PC-9 (cell line): ENCODE measurements at regions not wholly inside any gene's neighbourhood (a gene's known extent, or its start where the extent isn't known, plus 50 kb on each side); places are given as distances from the start of the nearest gene placed in this dataset.

Source experiments
- EZH2 ChIP-seq: fragments of 200-600 bp; sonication (generic); IDR thresholded peaks from 2 replicates; pipeline ENCODE4 v1.8.0; 2017; ENCODE audit warnings: antibody characterized with exemption, low read depth
- TF ChIP-seq, protein P1 (sequence below): fragments of 200-600 bp; sonication (generic); conservative IDR thresholded peaks from 2 replicates; pipeline ENCODE4 v1.6.1; 2017; ENCODE audit warnings: mixed run types, antibody characterized with exemption, mild to moderate bottlenecking, moderate library complexity

DNA sequence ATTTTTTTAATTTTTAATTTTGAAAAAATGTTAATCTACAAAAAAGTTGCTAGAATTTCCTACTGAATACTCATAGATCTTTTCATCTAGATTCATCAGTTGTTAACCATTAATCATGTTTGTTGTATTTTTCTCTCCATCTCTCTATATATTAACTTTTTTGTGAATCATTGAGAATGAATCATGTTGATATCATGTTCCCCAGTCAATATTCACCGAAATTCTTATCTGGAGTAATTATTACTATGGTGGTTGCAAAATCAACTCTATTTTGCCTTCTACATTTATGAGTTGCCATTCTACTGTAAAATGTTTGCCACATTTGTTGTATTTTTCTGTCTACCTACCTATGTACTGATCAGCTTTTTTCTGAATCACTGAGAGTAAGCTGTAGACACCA, 154.0 kb downstream of the SPP2 start:
- TF ChIP-seq, protein P1, sequence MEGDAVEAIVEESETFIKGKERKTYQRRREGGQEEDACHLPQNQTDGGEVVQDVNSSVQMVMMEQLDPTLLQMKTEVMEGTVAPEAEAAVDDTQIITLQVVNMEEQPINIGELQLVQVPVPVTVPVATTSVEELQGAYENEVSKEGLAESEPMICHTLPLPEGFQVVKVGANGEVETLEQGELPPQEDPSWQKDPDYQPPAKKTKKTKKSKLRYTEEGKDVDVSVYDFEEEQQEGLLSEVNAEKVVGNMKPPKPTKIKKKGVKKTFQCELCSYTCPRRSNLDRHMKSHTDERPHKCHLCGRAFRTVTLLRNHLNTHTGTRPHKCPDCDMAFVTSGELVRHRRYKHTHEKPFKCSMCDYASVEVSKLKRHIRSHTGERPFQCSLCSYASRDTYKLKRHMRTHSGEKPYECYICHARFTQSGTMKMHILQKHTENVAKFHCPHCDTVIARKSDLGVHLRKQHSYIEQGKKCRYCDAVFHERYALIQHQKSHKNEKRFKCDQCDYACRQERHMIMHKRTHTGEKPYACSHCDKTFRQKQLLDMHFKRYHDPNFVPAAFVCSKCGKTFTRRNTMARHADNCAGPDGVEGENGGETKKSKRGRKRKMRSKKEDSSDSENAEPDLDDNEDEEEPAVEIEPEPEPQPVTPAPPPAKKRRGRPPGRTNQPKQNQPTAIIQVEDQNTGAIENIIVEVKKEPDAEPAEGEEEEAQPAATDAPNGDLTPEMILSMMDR, result no peak
- no peak for TF ChIP-seq EZH2
